Adipocyte (in vitro differentiated cells): ENCODE measurements at regions not wholly inside any gene's neighbourhood (a gene's known extent, or its start where the extent isn't known, plus 50 kb on each side); places are given as distances from the start of the nearest gene placed in this dataset.
"Not testable (repeated sequence)": the region's sequence is repeated elsewhere in the genome, so short reads cannot be mapped to it uniquely, and the experiment has no call there.

ENCODE experiments used
- DNase-seq: peaks from one replicate; pipeline ENCODE4 v3.0.0-alpha.2; 2015; ENCODE audit warnings: low read depth
- H3K27me3 ChIP-seq: replicated peaks from 2 replicates; pipeline ENCODE4 v1.7.0; 2013; ENCODE audit warnings: mild to moderate bottlenecking, low read length, moderate library complexity; ENCODE audit not compliant: control insufficient read depth, insufficient read depth
- H3K36me3 ChIP-seq: 2 replicates; pipeline ENCODE4 v1.7.0; 2013; ENCODE audit warnings: low read length, mild to moderate bottlenecking, moderate library complexity; ENCODE audit not compliant: control insufficient read depth, insufficient read depth, severe bottlenecking
- H3K4me1 ChIP-seq: 2 replicates; pipeline ENCODE4 v1.7.0; 2013; ENCODE audit warnings: mild to moderate bottlenecking, low read length, moderate library complexity; ENCODE audit not compliant: control insufficient read depth, insufficient read depth
- H3K4me3 ChIP-seq: 2 replicates; pipeline ENCODE4 v1.7.0; 2013; ENCODE audit warnings: mild to moderate bottlenecking, low read length, moderate library complexity
- H3K9ac ChIP-seq: 2 replicates; pipeline ENCODE4 v1.7.0; 2013; ENCODE audit warnings: mild to moderate bottlenecking, low read length, moderate library complexity
- H3K9me3 ChIP-seq: 2 replicates; pipeline ENCODE4 v1.7.0; 2013; ENCODE audit warnings: mild to moderate bottlenecking, low read length, moderate library complexity; ENCODE audit not compliant: control insufficient read depth

GRCh38 chr2:231869704-231870103, 56.5 kb downstream of the NPPC start:
- H3K4me3 ChIP-seq = no peak overlapping the region
- DNase-seq = no peak
- peaks cover 11% of the 10 kb centered on the region for H3K27me3 ChIP-seq

GRCh38 chr2:231869016-231869415, 57.2 kb downstream of the NPPC start:
- H3K4me3 ChIP-seq, H3K4me1 ChIP-seq, H3K9ac ChIP-seq, DNase-seq, H3K36me3 ChIP-seq, H3K27me3 ChIP-seq: not testable (repeated sequence)
- H3K9me3 ChIP-seq = peaks cover 25% of the 10 kb centered on the region

More at GRCh38 chr2:231869704-231870103, 56.5 kb downstream of the NPPC start:
- H3K4me1 ChIP-seq = no peaks in the 10 kb centered on the region
- H3K9me3 ChIP-seq = peaks cover 21% of the 10 kb centered on the region
- H3K9ac ChIP-seq = no peak overlapping the region
- H3K36me3 ChIP-seq = no peaks in the 10 kb centered on the region

- DNase-seq = no peak
- Histone ChIP-seq H3K4me3 (no peak overlapping the region), H3K9ac (no peak overlapping the region), H3K9me3 (peaks cover 34% of the 10 kb centered on the region), H3K4me1 (no peaks in the 10 kb centered on the region), H3K36me3 (no peaks in the 10 kb centered on the region), H3K27me3 (peaks cover 7% of the 10 kb centered on the region)
Observed at GRCh38 chr2:231866450-231866849, 59.7 kb downstream of the NPPC start.

GRCh38 chr2:231865222-231865621, 61.0 kb downstream of the NPPC start:
- H3K4me1 ChIP-seq = no peaks in the 10 kb centered on the region
- peaks cover 15% of the 10 kb centered on the region for H3K27me3 ChIP-seq
- no peak overlapping the region for H3K9ac ChIP-seq
- peaks cover 34% of the 10 kb centered on the region for H3K9me3 ChIP-seq
- no peak for DNase-seq
- H3K4me3 ChIP-seq = no peak overlapping the region
- H3K36me3 ChIP-seq = no peaks in the 10 kb centered on the region

- no peaks in the 10 kb centered on the region for H3K4me1 ChIP-seq
- DNase-seq = no peak
- H3K36me3 ChIP-seq = no peaks in the 10 kb centered on the region
- H3K4me3 ChIP-seq = no peak overlapping the region
- H3K9me3 ChIP-seq = peaks cover 30% of the 10 kb centered on the region
- no peak overlapping the region for H3K9ac ChIP-seq
- peaks cover 15% of the 10 kb centered on the region for H3K27me3 ChIP-seq
Observed at GRCh38 chr2:231862071-231862470, 64.1 kb downstream of the NPPC start.

GRCh38 chr2:231861288-231861931, 64.8 kb downstream of the NPPC start:
- H3K9me3 ChIP-seq = peaks cover 28% of the 10 kb centered on the region
- peaks cover 19% of the 10 kb centered on the region for H3K27me3 ChIP-seq
- DNase-seq = peak; percentile 22
- H3K9ac ChIP-seq = no peak overlapping the region
- no peaks in the 10 kb centered on the region for H3K4me1 ChIP-seq
- no peak overlapping the region for H3K4me3 ChIP-seq
- no peaks in the 10 kb centered on the region for H3K36me3 ChIP-seq
